NT2/D1 (cell line): ENCODE measurements at regions not wholly inside any gene's neighbourhood (a gene's known extent, or its start where the extent isn't known, plus 50 kb on each side); places are given as distances from the start of the nearest gene placed in this dataset.
"Not testable (repeated sequence)": the region's sequence is repeated elsewhere in the genome, so short reads cannot be mapped to it uniquely, and the experiment has no call there.

Experiments
- DNase-seq: peaks from one replicate; pipeline ENCODE4 v3.0.0-alpha.2; 2011; ENCODE audit warnings: low read depth, low spot score
- H3K27me3 ChIP-seq: 2 replicates; pipeline ENCODE4 v1.6.0; 2011; ENCODE audit warnings: mild to moderate bottlenecking; ENCODE audit not compliant: insufficient read length, insufficient read depth
- H3K36me3 ChIP-seq: 2 replicates; pipeline ENCODE4 v1.6.1; 2011; ENCODE audit warnings: mild to moderate bottlenecking, low read length, mixed read lengths; ENCODE audit not compliant: insufficient read depth, insufficient read length
- H3K4me1 ChIP-seq: 2 replicates; pipeline ENCODE4 v1.5.1; 2011; ENCODE audit not compliant: insufficient read depth, insufficient read length
- H3K4me3 ChIP-seq: 2 replicates; pipeline ENCODE4 v1.5.1; 2011; ENCODE audit warnings: low read depth; ENCODE audit not compliant: insufficient read length
- H3K9ac ChIP-seq: 2 replicates; pipeline ENCODE4 v1.6.0; 2011; ENCODE audit warnings: low read depth; ENCODE audit not compliant: insufficient read length
- H3K9me3 ChIP-seq: 2 replicates; pipeline ENCODE4 v1.5.1; 2011; ENCODE audit warnings: mild to moderate bottlenecking, low read length; ENCODE audit not compliant: insufficient read depth
- SUZ12 ChIP-seq: IDR thresholded peaks from 2 replicates; pipeline ENCODE4 v1.6.1; 2011; ENCODE audit not compliant: insufficient read length, insufficient read depth; ENCODE audit errors: extremely low read depth
- YY1 ChIP-seq: IDR thresholded peaks from 2 replicates; pipeline ENCODE4 v1.6.1; 2011; ENCODE audit not compliant: insufficient read length, insufficient read depth
- ZNF274 ChIP-seq: IDR thresholded peaks from 2 replicates; pipeline ENCODE4 v1.6.1; 2011; ENCODE audit warnings: mild to moderate bottlenecking, low read depth, low read length

DNA sequence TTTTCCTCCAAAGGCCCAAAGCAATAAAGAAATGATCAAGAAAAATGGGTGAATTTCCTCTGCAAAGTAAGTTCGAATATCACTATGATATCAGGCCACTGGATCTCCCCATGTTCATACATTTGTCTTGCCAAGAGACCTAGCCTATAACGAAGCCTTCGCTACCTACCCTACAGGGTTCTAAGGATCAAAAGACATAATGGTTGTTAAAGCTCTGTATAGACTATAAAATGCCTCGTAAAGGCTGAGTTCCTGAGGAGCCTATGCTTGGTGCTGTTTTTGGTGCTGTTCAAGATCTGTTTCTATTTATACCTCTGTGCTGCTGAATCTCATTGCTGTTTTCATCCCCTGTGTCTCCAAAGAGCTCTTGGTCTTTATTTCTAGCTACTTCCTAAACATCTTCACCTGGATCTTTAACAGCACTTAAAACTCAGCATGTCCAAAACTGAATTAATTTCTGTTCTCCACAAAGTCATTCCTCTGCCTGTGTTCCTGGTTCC lies 254.4 kb upstream of the CHAC2 start:
- TF ChIP-seq SUZ12 (no peak), ZNF274 (no peak)
- no peak overlapping the region for H3K9ac ChIP-seq

DNA sequence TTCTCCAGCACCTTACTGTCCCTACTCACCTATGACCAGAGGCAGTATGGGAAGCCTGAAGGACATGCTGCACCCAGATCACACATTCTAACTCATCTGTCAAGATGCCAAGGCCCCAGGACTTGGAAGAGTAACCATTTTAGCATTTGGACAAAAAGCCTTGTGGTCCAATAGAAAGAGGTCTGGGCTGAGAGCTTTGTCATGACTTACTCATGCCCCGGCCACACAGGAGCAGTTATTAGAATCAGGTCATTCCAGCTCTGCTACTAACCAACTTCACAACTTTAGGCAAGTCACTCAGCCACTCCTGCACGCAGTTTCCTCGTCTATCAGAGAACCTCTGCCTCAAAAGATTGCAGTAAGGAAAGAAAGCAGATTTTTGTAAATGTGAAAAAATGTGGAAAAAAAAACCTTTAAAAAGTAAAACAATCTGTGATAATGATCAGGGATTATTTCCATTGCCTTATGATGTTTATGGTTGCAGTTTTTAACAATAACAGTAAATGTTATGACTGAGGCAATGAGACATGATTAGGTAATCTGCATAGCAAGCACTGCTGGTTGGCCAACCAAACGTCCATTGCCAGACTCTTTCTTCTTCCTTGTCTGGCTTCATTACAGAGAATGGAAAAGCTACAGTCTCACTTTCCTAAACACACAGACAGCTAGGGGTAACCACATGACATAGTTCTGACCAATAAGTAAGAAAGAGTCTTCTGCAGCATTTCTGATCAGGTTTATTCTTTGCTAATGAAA lies 255.4 kb upstream of the CHAC2 start:
- Histone ChIP-seq H3K27me3 (peaks cover 95% of the 10 kb centered on the region), H3K9me3 (peaks cover 5% of the 10 kb centered on the region; the same call in 1 of the 2 replicates), H3K4me3 (no peak overlapping the region), H3K9ac (no peak overlapping the region), H3K36me3 (no peaks in the 10 kb centered on the region), H3K4me1 (no peaks in the 10 kb centered on the region)
- no peak for TF ChIP-seq SUZ12
- no peak for TF ChIP-seq ZNF274
- no peak for TF ChIP-seq YY1
- DNase-seq, result no peak

More for the DNA sequence above, 254.4 kb upstream of the CHAC2 start:
- Histone ChIP-seq H3K4me1 (no peaks in the 10 kb centered on the region), H3K27me3 (peaks cover 95% of the 10 kb centered on the region), H3K9me3 (peaks cover 5% of the 10 kb centered on the region; the same call in 1 of the 2 replicates), H3K4me3 (no peak overlapping the region), H3K36me3 (no peaks in the 10 kb centered on the region)
- no peak for DNase-seq

GRCh38 chr2:53511549-53511948 lies 256.1 kb upstream of the CHAC2 start:
- no peaks in the 10 kb centered on the region for H3K4me1 ChIP-seq
- H3K36me3 ChIP-seq, result no peaks in the 10 kb centered on the region
- H3K9me3 ChIP-seq, result peaks cover 5% of the 10 kb centered on the region; the same call in 1 of the 2 replicates
- peaks cover 95% of the 10 kb centered on the region for H3K27me3 ChIP-seq
- no peak for DNase-seq
- H3K9ac ChIP-seq, result no peak overlapping the region
- TF ChIP-seq YY1 (no peak), SUZ12 (no peak), ZNF274 (no peak)
- H3K4me3 ChIP-seq, result no peak overlapping the region

GRCh38 chr2:53510401-53510800 lies 257.2 kb upstream of the CHAC2 start:
- Histone ChIP-seq H3K4me3 (no peak overlapping the region), H3K36me3 (no peaks in the 10 kb centered on the region), H3K4me1 (no peaks in the 10 kb centered on the region), H3K27me3 (peaks cover 95% of the 10 kb centered on the region), H3K9ac (no peak overlapping the region), H3K9me3 (peaks cover 5% of the 10 kb centered on the region; the same call in 1 of the 2 replicates)
- DNase-seq, result no peak
- TF ChIP-seq SUZ12 (no peak), YY1 (no peak)

- peaks cover 5% of the 10 kb centered on the region; the same call in 1 of the 2 replicates for H3K9me3 ChIP-seq
- H3K4me3 ChIP-seq, result no peak overlapping the region
- peak; percentile 66 for DNase-seq
- H3K27me3 ChIP-seq, result peaks cover 95% of the 10 kb centered on the region
- no peaks in the 10 kb centered on the region for H3K36me3 ChIP-seq
- no peak overlapping the region for H3K9ac ChIP-seq
- no peaks in the 10 kb centered on the region for H3K4me1 ChIP-seq
- no peak for TF ChIP-seq ZNF274
- TF ChIP-seq SUZ12, result no peak
- TF ChIP-seq YY1, result no peak
These were observed 257.7 kb upstream of the CHAC2 start for GRCh38 chr2:53509831-53510388.

DNA sequence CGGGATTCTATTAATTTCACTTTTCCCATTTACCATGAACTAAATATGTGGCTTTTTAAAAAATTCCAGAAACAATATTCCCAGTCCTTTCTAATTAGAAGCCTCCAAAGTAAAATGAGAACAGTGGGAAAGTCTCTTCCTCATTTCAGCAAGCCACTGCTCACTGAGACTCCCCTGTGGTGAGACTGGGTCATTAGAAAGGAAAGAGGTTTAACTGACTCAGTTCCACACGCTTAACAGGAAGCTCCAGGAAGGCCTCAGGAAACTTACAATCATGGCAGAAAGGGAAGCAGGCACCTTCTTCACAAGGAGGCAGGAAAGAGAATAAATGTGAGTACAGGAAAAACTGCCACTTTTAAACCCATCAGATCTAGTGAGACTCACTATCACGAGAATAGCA lies 258.9 kb upstream of the CHAC2 start:
- no peak for DNase-seq
- H3K4me1 ChIP-seq, result peaks cover 3% of the 10 kb centered on the region
- TF ChIP-seq YY1 (no peak), SUZ12 (no peak), ZNF274 (no peak)

GRCh38 chr2:53507070-53507469 lies 260.5 kb upstream of the CHAC2 start:
- not testable (repeated sequence) for H3K9ac ChIP-seq, DNase-seq, H3K4me1 ChIP-seq, H3K4me3 ChIP-seq, H3K36me3 ChIP-seq, H3K9me3 ChIP-seq
- peaks cover 92% of the 10 kb centered on the region for H3K27me3 ChIP-seq

More for the DNA sequence above, 258.9 kb upstream of the CHAC2 start:
- H3K27me3 ChIP-seq, result peaks cover 95% of the 10 kb centered on the region
- H3K36me3 ChIP-seq, result no peaks in the 10 kb centered on the region
- no peak overlapping the region for H3K4me3 ChIP-seq
- no peak overlapping the region for H3K9ac ChIP-seq
- peaks cover 5% of the 10 kb centered on the region; the same call in 1 of the 2 replicates for H3K9me3 ChIP-seq
